ENCODE measurements at regions not wholly inside any gene's neighbourhood (a gene's known extent, or its start where the extent isn't known, plus 50 kb on each side); places are given as distances from the start of the nearest gene placed in this dataset.
"Not testable (repeated sequence)": the region's sequence is repeated elsewhere in the genome, so short reads cannot be mapped to it uniquely, and the experiment has no call there.

DNA sequence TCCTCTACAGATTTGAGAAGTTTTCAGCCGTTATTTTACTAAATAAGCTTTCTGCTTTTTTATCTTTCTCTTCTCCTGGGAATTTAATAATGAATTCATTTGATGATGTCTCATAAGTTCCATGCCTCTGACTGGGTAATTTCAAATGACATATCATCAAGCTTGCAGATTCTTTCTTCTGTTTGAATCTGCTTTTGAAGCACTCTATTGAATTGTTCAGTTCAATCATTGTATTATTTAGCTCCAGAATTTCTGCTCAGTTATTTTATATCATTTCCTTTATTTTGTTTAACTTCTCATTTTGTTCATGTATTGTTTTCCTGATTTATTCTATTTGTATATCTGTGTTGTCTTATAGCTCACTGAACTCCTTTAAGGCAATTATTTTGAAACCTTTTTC is 196.9 kb upstream of the CNTNAP2 start:
- no peak for DNase-seq (ENCODE audit: low spot score)

DNA sequence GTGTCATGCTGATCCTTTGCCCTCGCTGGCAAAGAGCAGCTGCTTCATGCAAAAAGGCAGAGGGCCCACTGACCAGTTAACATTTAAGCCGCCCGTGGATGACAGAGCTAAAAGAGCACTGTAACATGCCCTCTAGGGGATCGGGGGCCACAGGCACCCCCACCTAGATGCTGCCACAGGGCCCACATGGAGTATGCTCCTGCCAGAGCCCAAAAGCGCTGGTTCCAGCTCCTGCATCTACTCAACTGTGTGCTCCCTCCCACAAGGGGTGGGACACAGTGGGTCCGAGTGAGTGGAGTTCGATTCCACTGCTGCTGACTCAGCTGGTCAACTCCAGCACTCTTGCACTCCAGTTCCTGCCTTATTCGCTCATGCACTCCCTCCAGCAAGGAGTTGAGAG is 199.8 kb upstream of the CNTNAP2 start:
- DNase-seq (ENCODE audit: low spot score), result no peak

DNA sequence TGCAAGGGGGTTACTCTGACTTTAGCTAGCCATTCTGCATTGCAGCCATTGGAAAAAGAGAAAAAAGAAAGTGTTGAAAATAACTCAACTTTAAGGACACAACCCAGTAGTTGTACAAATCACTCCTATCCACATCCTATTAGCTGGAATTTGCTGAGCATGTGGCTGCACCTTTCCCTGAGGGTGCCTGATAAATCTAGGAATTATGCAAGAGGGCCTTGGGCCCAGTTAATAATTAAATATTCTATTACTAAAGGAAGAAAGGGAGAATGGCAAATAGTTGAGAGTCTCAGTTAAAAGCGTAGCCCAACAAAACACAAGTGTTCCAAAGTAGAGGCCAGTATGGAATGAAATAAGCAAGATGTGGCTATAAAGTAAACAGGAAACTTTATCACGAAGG is 200.9 kb upstream of the CNTNAP2 start:
- no peak for DNase-seq (ENCODE audit: low spot score)

DNA sequence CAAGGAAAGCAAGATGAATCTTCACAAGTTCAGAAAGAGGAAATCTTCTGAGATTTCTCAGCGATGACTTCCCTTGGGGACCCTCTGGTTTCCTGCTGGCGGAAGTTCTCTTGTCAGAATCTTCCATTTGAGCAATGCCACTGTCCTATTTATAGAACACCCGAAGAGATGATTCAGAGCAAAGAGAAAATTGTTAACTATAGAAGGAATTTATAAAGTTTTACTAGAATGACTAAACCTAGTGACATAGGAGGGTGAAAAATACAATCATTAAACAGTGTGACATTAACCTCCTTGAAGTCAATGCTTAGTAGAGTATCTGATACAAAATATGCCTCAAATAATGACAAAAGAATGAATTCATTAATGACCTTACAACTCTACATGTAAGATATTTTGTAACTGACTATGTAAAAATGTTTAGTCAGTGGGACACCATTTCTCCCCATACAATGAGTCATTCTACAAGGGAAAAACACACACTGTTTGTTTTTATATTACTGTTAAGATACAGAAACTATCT is 206.5 kb upstream of the CNTNAP2 start:
- no peak for DNase-seq (ENCODE audit: low spot score)

GRCh38 chr7:145903658-145904057 is 212.9 kb upstream of the CNTNAP2 start:
- no peak for DNase-seq (ENCODE audit: low spot score)

GRCh38 chr7:145902123-145902522 is 214.5 kb upstream of the CNTNAP2 start:
- DNase-seq (ENCODE audit: low spot score), result no peak

DNA sequence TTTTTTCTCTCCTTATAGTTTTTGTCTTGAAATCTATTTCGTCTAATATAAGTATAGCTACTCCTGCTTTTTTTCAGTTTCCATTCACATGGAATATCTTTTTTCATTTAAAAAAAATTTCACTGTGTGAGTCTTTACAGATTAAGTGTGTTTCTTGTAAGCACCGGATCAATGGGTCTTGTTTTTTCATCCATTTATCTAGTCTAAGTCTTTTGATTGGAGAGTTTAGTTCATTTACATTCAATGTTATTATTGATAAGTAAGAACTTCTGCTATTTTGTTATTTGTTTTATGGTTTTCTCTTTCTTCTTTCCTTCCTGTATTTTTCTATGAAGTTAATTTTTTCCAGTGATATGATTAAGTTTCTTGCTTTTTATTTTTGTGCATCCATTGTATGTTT is 216.7 kb upstream of the CNTNAP2 start:
- DNase-seq (ENCODE audit: low spot score), result no peak

DNA sequence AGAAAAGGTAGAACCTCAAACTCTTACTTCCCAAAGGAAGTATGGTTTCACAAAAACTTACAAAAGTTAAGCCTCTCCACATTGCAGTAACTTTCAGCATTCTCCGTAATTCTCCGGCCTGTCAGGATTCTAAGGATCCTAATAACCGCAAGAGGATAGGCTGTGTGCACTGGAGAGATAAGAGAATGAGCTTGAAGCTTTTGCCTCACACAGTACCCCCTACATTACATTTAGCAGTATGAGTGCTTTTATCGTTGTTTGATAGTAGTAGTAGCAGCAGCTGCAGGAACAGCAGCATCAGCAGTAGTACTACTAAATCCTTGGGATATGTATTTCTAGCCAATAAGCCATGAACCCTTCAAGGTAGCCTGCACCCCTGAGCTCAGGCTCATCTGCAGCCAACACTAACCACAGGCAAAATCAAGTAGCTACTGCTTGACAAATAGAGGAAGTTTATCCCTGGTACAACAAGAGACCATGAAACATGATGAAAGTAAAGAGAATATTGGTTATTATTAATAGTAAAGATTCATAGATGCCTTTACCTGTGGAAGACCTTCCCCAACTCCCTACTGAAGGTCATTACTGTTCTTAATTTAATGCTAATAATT is 222.6 kb upstream of the CNTNAP2 start:
- DNase-seq (ENCODE audit: low spot score), result no peak

- no peak for DNase-seq (ENCODE audit: low spot score)
These were observed 231.7 kb upstream of the CNTNAP2 start for GRCh38 chr7:145884716-145885514.

GRCh38 chr7:145876376-145876775 is 240.2 kb upstream of the CNTNAP2 start:
- DNase-seq (ENCODE audit: low spot score), result no peak

GRCh38 chr7:145875267-145875666 is 241.3 kb upstream of the CNTNAP2 start:
- no peak for DNase-seq (ENCODE audit: low spot score)

DNA sequence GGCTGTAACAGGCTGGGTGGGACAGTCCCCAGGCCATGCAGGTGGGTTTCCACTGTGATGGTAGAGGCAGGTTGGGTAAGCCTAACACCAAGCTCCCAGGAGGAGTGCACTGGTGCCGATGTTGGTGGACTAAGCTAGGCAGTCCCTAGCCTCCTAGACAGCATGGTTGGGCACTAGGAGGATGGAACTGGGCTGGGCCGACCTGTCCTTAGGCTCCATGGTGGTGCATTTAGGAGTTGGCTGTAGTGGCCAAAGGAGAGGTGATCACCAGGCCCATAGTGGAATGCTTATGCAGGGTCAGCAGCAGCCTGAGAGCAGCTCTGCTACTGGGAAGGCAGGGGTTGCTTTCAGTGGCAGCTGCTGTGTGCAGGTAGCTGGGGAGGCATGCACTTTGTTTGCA is 247.7 kb upstream of the CNTNAP2 start:
- DNase-seq (ENCODE audit: low spot score), result no peak

DNA sequence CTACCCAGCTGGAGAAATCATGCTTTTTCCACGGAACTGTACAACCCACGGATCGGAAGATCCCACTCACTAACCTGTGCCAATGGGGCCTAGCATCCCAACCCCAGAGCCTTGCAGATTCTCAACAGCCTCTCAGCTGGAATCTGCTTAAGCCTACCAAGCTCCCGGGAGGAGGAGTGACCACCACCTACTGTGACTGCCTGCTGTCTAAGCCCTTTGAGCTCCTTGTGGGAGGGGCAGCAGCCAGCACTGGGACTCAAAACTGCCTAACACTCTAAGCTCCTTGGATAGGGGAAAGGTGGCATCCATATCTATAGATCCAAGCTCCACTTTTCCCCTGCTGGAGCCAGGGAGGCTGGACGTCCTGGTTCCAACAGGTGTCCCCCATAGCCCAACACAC is 254.4 kb upstream of the CNTNAP2 start:
- DNase-seq (ENCODE audit: low spot score), result no peak

GRCh38 chr7:145860809-145861208 is 255.8 kb upstream of the CNTNAP2 start:
- no peak for DNase-seq (ENCODE audit: low spot score)

DNA sequence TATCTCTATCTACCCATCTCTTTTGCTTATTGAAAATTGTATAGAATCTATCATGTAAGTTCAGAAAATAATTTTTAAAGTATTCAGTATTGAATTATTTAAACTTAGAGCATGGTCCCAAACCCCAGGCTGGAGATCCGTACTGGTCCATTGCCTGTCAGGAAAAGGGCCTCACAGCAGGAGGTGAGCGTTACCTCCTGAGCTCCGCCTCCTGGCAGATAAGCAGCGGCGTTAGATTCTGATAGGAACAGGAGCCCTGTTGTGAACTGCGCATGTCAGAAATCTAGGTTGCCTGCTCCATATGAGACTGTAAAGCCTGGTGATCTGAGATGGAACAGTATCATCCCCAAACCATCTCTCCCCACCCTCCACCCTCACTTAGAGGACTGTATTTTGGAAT is 266.0 kb upstream of the CNTNAP2 start:
- DNase-seq (ENCODE audit: low spot score), result no peak

DNA sequence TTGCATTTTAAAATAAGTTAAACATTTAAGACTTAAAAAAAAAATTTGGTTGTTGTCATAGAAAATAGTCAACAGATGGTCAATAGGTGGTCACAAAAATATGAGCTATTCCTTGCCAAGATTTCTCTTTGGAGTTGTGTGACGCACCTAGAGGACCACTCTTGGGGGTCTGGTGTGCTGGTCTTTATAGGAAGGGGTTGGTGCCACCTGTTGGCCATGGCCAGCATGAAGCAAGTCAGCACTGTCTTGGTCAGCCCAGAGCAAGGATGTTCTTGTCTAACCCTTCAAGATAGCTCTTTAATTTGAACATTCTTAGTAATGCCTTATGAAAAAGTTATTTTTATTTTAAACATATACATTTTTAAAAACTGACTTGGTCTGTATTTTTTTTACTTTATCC is 267.9 kb upstream of the CNTNAP2 start:
- DNase-seq (ENCODE audit: low spot score), result peak; percentile 46

GRCh38 chr7:145845345-145845744 is 271.3 kb upstream of the CNTNAP2 start:
- no peak for DNase-seq (ENCODE audit: low spot score)

DNA sequence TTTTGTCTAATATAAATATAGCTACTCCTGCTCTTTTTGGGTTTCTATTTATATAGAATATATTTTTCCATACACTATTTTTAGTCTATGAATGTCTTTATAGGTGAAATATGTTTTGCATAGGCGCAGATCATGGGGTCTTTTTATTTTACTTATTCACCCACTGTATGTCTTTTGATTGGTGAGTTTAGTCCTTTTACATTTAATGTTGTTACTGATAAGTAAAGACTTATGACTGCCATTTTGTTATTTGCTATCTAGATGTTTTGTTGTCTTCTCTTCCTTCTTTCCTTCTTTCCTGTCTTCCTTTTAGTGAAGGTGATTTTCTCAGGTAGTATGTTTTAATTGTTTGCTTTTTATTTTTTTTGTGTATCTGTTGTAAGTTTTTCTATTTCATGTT is 276.8 kb upstream of the CNTNAP2 start:
- DNase-seq (ENCODE audit: low spot score), result no peak

GRCh38 chr7:145831616-145832206 is 284.9 kb upstream of the CNTNAP2 start:
- no peak for DNase-seq (ENCODE audit: low spot score)

DNA sequence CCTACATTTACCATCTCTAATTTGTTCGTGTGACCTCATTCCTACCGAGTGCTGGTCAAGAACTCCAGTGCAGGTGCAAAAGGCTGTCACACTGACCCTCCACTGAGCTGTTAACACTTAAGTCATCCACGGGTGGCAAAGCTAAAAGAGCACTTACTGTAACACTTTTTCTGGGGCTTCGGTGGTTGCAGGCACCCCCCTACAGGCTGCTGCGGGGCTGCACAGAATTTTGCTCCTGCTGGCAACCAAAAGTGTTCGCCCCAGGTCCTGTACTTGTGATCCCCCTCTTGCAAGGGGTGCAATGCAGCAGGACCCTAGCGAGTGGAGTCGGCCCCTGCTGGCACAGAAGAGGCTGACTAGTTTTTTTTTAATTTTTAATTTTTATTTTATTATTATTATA is 298.9 kb upstream of the CNTNAP2 start:
- no peak for DNase-seq (ENCODE audit: low spot score)

DNA sequence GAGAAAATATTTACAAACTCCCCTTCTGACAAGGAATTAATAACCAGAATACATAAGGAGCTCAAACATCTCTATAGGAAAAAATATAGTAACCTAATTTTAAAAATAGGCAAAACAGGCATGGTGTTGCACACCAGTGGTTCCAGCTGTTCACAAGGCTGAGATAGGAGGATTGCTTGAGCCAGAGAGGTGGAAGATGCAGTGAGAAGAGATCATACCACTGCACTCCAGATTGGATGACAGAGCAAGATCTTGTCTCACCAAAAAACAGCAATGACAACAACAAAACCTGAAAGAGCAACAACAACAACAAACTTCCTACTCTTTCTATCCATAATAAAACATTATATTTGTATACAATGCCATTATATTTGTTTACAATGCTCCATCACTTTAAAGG is 304.4 kb upstream of the CNTNAP2 start:
- no peak for DNase-seq (ENCODE audit: low spot score)

DNA sequence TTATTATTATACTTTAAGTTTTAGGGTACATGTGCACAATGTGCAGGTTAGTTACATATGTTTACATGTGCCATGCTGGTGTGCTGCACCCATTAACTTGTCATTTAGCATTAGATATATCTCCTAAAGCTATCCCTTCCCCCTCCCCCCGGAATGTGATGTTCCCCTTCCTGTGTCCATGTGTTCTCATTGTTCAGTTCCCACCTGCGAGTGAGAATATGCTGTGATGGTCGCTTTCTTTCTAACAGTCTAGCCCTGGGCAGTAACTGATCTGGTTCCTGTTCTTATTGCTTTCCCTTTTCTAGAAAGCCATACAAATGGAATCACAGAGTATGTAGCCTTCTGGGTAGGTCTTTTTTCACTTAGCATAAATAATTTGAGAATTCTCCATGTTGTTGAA is 311.1 kb upstream of the CNTNAP2 start:
- DNase-seq (ENCODE audit: low spot score), result not testable (repeated sequence)

DNA sequence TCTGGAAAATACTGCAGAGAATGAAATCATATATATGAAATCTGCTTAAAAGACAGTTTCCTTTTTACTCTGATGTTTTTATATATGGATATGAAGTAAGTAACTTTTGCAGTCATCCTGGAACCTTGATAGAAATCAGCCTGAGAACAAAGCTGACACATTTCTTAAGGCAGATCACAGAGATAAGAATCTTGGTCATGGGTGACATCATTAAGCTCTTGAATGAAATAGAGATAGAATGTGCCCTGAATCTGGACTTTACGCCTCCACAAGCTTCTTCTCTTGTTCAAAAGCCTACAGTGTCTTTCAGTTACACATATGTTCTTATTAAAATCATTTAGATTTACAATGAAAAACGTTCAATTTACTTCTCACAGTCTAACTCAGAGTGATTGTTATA is 319.1 kb upstream of the CNTNAP2 start:
- no peak for DNase-seq (ENCODE audit: low spot score)
